ENCODE measurements at regions not wholly inside any gene's neighbourhood (a gene's known extent, or its start where the extent isn't known, plus 50 kb on each side); places are given as distances from the start of the nearest gene placed in this dataset.
A peak's percentile ranks its signal among the peaks of the same experiment; 100 is the strongest.

- no peaks in the 10 kb centered on the region for H3K36me3 ChIP-seq (ENCODE audit: control insufficient read depth, insufficient read depth, low read length)
- Mint-ChIP-seq H3K4me3 (no peak overlapping the region), H3K36me3 (no peaks in the 10 kb centered on the region), H3K27ac (no peak overlapping the region), H3K9me3 (peaks cover 0 to 5% (median 0%) of the 10 kb centered on the region in 7 donors), H3K4me1 (no peaks in the 10 kb centered on the region), H3K27me3 (no peaks in the 10 kb centered on the region)
- H3K27ac ChIP-seq (ENCODE audit: insufficient read depth, low read length, poor library complexity, severe bottlenecking) = no peak overlapping the region
- no peak for ATAC-seq (ENCODE audit: low read depth in 2 of 2)
- DNase-seq = no peak
- H3K4me3 ChIP-seq (ENCODE audit: low read depth, low read length) = no peak overlapping the region
- H3K9me3 ChIP-seq (ENCODE audit: control insufficient read depth in 2 of 2, low read length in 2 of 2) = no peaks in the 10 kb centered on the region
- no peaks in the 10 kb centered on the region for H3K4me1 ChIP-seq (ENCODE audit: control insufficient read depth, insufficient read depth, low read length, poor library complexity, severe bottlenecking)
- no peaks in the 10 kb centered on the region for H3K27me3 ChIP-seq (ENCODE audit: control insufficient read depth, insufficient read depth, low read length)
These were observed 581.1 kb downstream of the SLC16A7 start for GRCh38 chr12:60176891-60177290.

- H3K9me3 Mint-ChIP-seq = peaks cover 0 to 8% (median 3%) of the 10 kb centered on the region in 7 donors
- H3K27me3 Mint-ChIP-seq = no peaks in the 10 kb centered on the region
- no peak for DNase-seq
- H3K27ac ChIP-seq (ENCODE audit: insufficient read depth, low read length, poor library complexity, severe bottlenecking) = no peak overlapping the region
- no peak overlapping the region for H3K27ac Mint-ChIP-seq
- H3K36me3 ChIP-seq (ENCODE audit: control insufficient read depth, insufficient read depth, low read length) = no peaks in the 10 kb centered on the region
- H3K4me3 ChIP-seq (ENCODE audit: low read depth, low read length) = no peak overlapping the region
- no peak for ATAC-seq (ENCODE audit: low read depth in 2 of 2)
- no peaks in the 10 kb centered on the region for H3K36me3 Mint-ChIP-seq
- H3K9me3 ChIP-seq (ENCODE audit: control insufficient read depth in 2 of 2, low read length in 2 of 2) = no peaks in the 10 kb centered on the region
- no peaks in the 10 kb centered on the region for H3K4me1 ChIP-seq (ENCODE audit: control insufficient read depth, insufficient read depth, low read length, poor library complexity, severe bottlenecking)
- no peaks in the 10 kb centered on the region for H3K4me1 Mint-ChIP-seq
- H3K4me3 Mint-ChIP-seq = no peak overlapping the region
- H3K27me3 ChIP-seq (ENCODE audit: control insufficient read depth, insufficient read depth, low read length) = no peaks in the 10 kb centered on the region
These were observed 584.5 kb downstream of the SLC16A7 start for GRCh38 chr12:60180298-60180697.

- Histone ChIP-seq H3K4me3 (ENCODE audit: low read depth, low read length) (no peak overlapping the region), H3K9me3 (ENCODE audit: control insufficient read depth in 2 of 2, low read length in 2 of 2) (no peaks in the 10 kb centered on the region), H3K4me1 (ENCODE audit: control insufficient read depth, insufficient read depth, low read length, poor library complexity, severe bottlenecking) (no peaks in the 10 kb centered on the region), H3K36me3 (ENCODE audit: control insufficient read depth, insufficient read depth, low read length) (no peaks in the 10 kb centered on the region), H3K27ac (ENCODE audit: insufficient read depth, low read length, poor library complexity, severe bottlenecking) (no peak overlapping the region), H3K27me3 (ENCODE audit: control insufficient read depth, insufficient read depth, low read length) (no peaks in the 10 kb centered on the region)
- no peaks in the 10 kb centered on the region for H3K36me3 Mint-ChIP-seq
- H3K27ac Mint-ChIP-seq = no peak overlapping the region
- peaks cover 0 to 8% (median 3%) of the 10 kb centered on the region in 7 donors for H3K9me3 Mint-ChIP-seq
- H3K4me1 Mint-ChIP-seq = no peaks in the 10 kb centered on the region
- H3K27me3 Mint-ChIP-seq = no peaks in the 10 kb centered on the region
- ATAC-seq (ENCODE audit: low read depth in 2 of 2) (no peak), DNase-seq (no peak)
- no peak overlapping the region for H3K4me3 Mint-ChIP-seq
These were observed 586.5 kb downstream of the SLC16A7 start for GRCh38 chr12:60182354-60182753.

GRCh38 chr12:60184096-60184495 is 588.3 kb downstream of the SLC16A7 start:
- Histone ChIP-seq H3K27ac (ENCODE audit: insufficient read depth, low read length, poor library complexity, severe bottlenecking) (no peak overlapping the region), H3K4me1 (ENCODE audit: control insufficient read depth, insufficient read depth, low read length, poor library complexity, severe bottlenecking) (no peaks in the 10 kb centered on the region), H3K36me3 (ENCODE audit: control insufficient read depth, insufficient read depth, low read length) (no peaks in the 10 kb centered on the region), H3K4me3 (ENCODE audit: low read depth, low read length) (no peak overlapping the region), H3K27me3 (ENCODE audit: control insufficient read depth, insufficient read depth, low read length) (no peaks in the 10 kb centered on the region), H3K9me3 (ENCODE audit: control insufficient read depth in 2 of 2, low read length in 2 of 2) (no peaks in the 10 kb centered on the region)
- DNase-seq (no peak), ATAC-seq (ENCODE audit: low read depth in 2 of 2) (no peak)
- Mint-ChIP-seq H3K9me3 (peaks cover 0 to 7% (median 5%) of the 10 kb centered on the region in 7 donors), H3K4me3 (no peak overlapping the region), H3K27ac (no peak overlapping the region), H3K36me3 (no peaks in the 10 kb centered on the region), H3K27me3 (no peaks in the 10 kb centered on the region), H3K4me1 (no peaks in the 10 kb centered on the region)

GRCh38 chr12:60185060-60185459 is 589.2 kb downstream of the SLC16A7 start:
- Mint-ChIP-seq H3K36me3 (no peaks in the 10 kb centered on the region), H3K4me1 (no peaks in the 10 kb centered on the region), H3K9me3 (peaks cover 0 to 7% (median 5%) of the 10 kb centered on the region in 7 donors), H3K27me3 (no peaks in the 10 kb centered on the region), H3K27ac (no peak overlapping the region), H3K4me3 (no peak overlapping the region)
- H3K9me3 ChIP-seq (ENCODE audit: control insufficient read depth in 2 of 2, low read length in 2 of 2) = no peaks in the 10 kb centered on the region
- no peaks in the 10 kb centered on the region for H3K4me1 ChIP-seq (ENCODE audit: control insufficient read depth, insufficient read depth, low read length, poor library complexity, severe bottlenecking)
- ATAC-seq (ENCODE audit: low read depth in 2 of 2) (no peak), DNase-seq (no peak)
- H3K27ac ChIP-seq (ENCODE audit: insufficient read depth, low read length, poor library complexity, severe bottlenecking) = no peak overlapping the region
- H3K27me3 ChIP-seq (ENCODE audit: control insufficient read depth, insufficient read depth, low read length) = no peaks in the 10 kb centered on the region
- H3K4me3 ChIP-seq (ENCODE audit: low read depth, low read length) = no peak overlapping the region
- H3K36me3 ChIP-seq (ENCODE audit: control insufficient read depth, insufficient read depth, low read length) = no peaks in the 10 kb centered on the region

- H3K36me3 Mint-ChIP-seq = no peaks in the 10 kb centered on the region
- H3K4me1 Mint-ChIP-seq = no peaks in the 10 kb centered on the region
- H3K4me1 ChIP-seq (ENCODE audit: control insufficient read depth, insufficient read depth, low read length, poor library complexity, severe bottlenecking) = no peaks in the 10 kb centered on the region
- no peak for ATAC-seq (ENCODE audit: low read depth in 2 of 2)
- H3K27ac ChIP-seq (ENCODE audit: insufficient read depth, low read length, poor library complexity, severe bottlenecking) = no peak overlapping the region
- H3K9me3 Mint-ChIP-seq = peaks cover 0 to 8% (median 2%) of the 10 kb centered on the region in 7 donors
- no peaks in the 10 kb centered on the region for H3K9me3 ChIP-seq (ENCODE audit: control insufficient read depth in 2 of 2, low read length in 2 of 2)
- peak overlapping the region in 1 of 4 donors; percentile 11 for H3K4me3 Mint-ChIP-seq
- H3K4me3 ChIP-seq (ENCODE audit: low read depth, low read length) = no peak overlapping the region
- no peaks in the 10 kb centered on the region for H3K36me3 ChIP-seq (ENCODE audit: control insufficient read depth, insufficient read depth, low read length)
- H3K27me3 ChIP-seq (ENCODE audit: control insufficient read depth, insufficient read depth, low read length) = no peaks in the 10 kb centered on the region
- DNase-seq = no peak
- H3K27ac Mint-ChIP-seq = no peak overlapping the region
- H3K27me3 Mint-ChIP-seq = no peaks in the 10 kb centered on the region
These were observed 595.4 kb downstream of the SLC16A7 start for GRCh38 chr12:60191271-60191670.

- H3K27me3 Mint-ChIP-seq = no peaks in the 10 kb centered on the region
- H3K36me3 Mint-ChIP-seq = no peaks in the 10 kb centered on the region
- no peaks in the 10 kb centered on the region for H3K9me3 ChIP-seq (ENCODE audit: control insufficient read depth in 2 of 2, low read length in 2 of 2)
- peaks cover 0 to 8% (median 2%) of the 10 kb centered on the region in 7 donors for H3K9me3 Mint-ChIP-seq
- H3K4me1 ChIP-seq (ENCODE audit: control insufficient read depth, insufficient read depth, low read length, poor library complexity, severe bottlenecking) = no peaks in the 10 kb centered on the region
- DNase-seq (no peak), ATAC-seq (ENCODE audit: low read depth in 2 of 2) (no peak)
- no peak overlapping the region for H3K4me3 ChIP-seq (ENCODE audit: low read depth, low read length)
- H3K36me3 ChIP-seq (ENCODE audit: control insufficient read depth, insufficient read depth, low read length) = no peaks in the 10 kb centered on the region
- no peak overlapping the region for H3K27ac ChIP-seq (ENCODE audit: insufficient read depth, low read length, poor library complexity, severe bottlenecking)
- no peaks in the 10 kb centered on the region for H3K4me1 Mint-ChIP-seq
- H3K27me3 ChIP-seq (ENCODE audit: control insufficient read depth, insufficient read depth, low read length) = no peaks in the 10 kb centered on the region
- no peak overlapping the region for H3K27ac Mint-ChIP-seq
- H3K4me3 Mint-ChIP-seq = no peak overlapping the region
These were observed 596.0 kb downstream of the SLC16A7 start for GRCh38 chr12:60191676-60192359.

- Mint-ChIP-seq H3K36me3 (no peaks in the 10 kb centered on the region), H3K4me1 (no peaks in the 10 kb centered on the region), H3K27me3 (no peaks in the 10 kb centered on the region), H3K4me3 (no peak overlapping the region), H3K9me3 (peaks cover 0 to 5% (median 2%) of the 10 kb centered on the region in 7 donors), H3K27ac (no peak overlapping the region)
- ATAC-seq (ENCODE audit: low read depth in 2 of 2) (no peak), DNase-seq (no peak)
- H3K27me3 ChIP-seq (ENCODE audit: control insufficient read depth, insufficient read depth, low read length) = no peaks in the 10 kb centered on the region
- no peaks in the 10 kb centered on the region for H3K9me3 ChIP-seq (ENCODE audit: control insufficient read depth in 2 of 2, low read length in 2 of 2)
- no peak overlapping the region for H3K27ac ChIP-seq (ENCODE audit: insufficient read depth, low read length, poor library complexity, severe bottlenecking)
- H3K4me1 ChIP-seq (ENCODE audit: control insufficient read depth, insufficient read depth, low read length, poor library complexity, severe bottlenecking) = no peaks in the 10 kb centered on the region
- H3K36me3 ChIP-seq (ENCODE audit: control insufficient read depth, insufficient read depth, low read length) = no peaks in the 10 kb centered on the region
- no peak overlapping the region for H3K4me3 ChIP-seq (ENCODE audit: low read depth, low read length)
These were observed 598.8 kb downstream of the SLC16A7 start for GRCh38 chr12:60194678-60195077.
